Gastroesophageal sphincter (tissue), 4 donors: ENCODE measurements at regions not wholly inside any gene's neighbourhood (a gene's known extent, or its start where the extent isn't known, plus 50 kb on each side); places are given as distances from the start of the nearest gene placed in this dataset.

Experiments used
- ATAC-seq: fragments of 150-250 bp; one replicate; pipeline ENCODE4 v1.9.1; 2016; ENCODE audit warnings: mild to moderate bottlenecking, moderate library complexity
- H3K27ac ChIP-seq, 4 donors: fragments of 200-600 bp; sonication (generic) in 3 of 4; 1 replicate in 3 of 4; 2 replicates in 1 of 4; pipeline ENCODE4 v1.5.1; 2016 to 2019
- H3K27me3 ChIP-seq: fragments of 200-600 bp; sonication (generic); one replicate; pipeline ENCODE4 v1.5.1; 2019
- H3K36me3 ChIP-seq, 2 donors: fragments of 200-600 bp; sonication (generic); one replicate each; pipeline ENCODE4 v1.5.1; 2019; ENCODE audit warnings: control low read depth in 1 of 2
- H3K4me1 ChIP-seq, 3 donors: fragments of 200-600 bp; sonication (generic); 1 replicate in 2 of 3; 2 replicates in 1 of 3; pipeline ENCODE4 v1.5.1; 2016 to 2019; ENCODE audit warnings: control low read depth in 2 of 3
- H3K4me3 ChIP-seq, 2 donors: fragments of 200-600 bp; sonication (generic); one replicate each; pipeline ENCODE4 v1.5.1; 2019; ENCODE audit warnings: mild to moderate bottlenecking in 1 of 2, moderate library complexity in 1 of 2
- H3K9me3 ChIP-seq, 3 donors: fragments of 200-600 bp; sonication (generic); one replicate each; pipeline ENCODE4 v1.5.1; 2017 to 2019; ENCODE audit warnings: control low read depth in 2 of 3
- EP300 ChIP-seq: sonication (generic); formaldehyde crosslinking; IDR thresholded peaks from one replicate; pipeline ENCODE4 v1.6.1; 2017; ENCODE audit warnings: antibody characterized with exemption, mild to moderate bottlenecking
- POLR2A ChIP-seq, 2 donors: fragments of 450-650 bp; IDR thresholded peaks; one replicate each; pipeline ENCODE4 v1.6.1; 2017; ENCODE audit warnings: antibody characterized with exemption in 2 of 2, mild to moderate bottlenecking in 2 of 2, moderate library complexity in 1 of 2
- POLR2AphosphoS5 ChIP-seq: sonication (generic); formaldehyde crosslinking; IDR thresholded peaks from one replicate; pipeline ENCODE4 v1.6.1; 2017; ENCODE audit warnings: antibody characterized with exemption
- WGBS, 2 donors: methylation state at CpG; one replicate each; pipeline ENCODE4 v1.1.5; 2018; ENCODE audit warnings: low coverage in 1 of 2; 5-methylcytosine and 5-hydroxymethylcytosine counted together
- TF ChIP-seq, protein P1 (sequence below), 4 experiments: fragments of 200-600 bp in 2 of 4; fragments of 450-650 bp in 2 of 4; sonication (generic) in 1 of 4; IDR thresholded peaks; one replicate each; pipeline ENCODE4 v1.5.1; 2017 to 2019; ENCODE audit warnings: antibody characterized with exemption in 4 of 4, mild to moderate bottlenecking in 2 of 4, moderate library complexity in 2 of 4

DNA sequence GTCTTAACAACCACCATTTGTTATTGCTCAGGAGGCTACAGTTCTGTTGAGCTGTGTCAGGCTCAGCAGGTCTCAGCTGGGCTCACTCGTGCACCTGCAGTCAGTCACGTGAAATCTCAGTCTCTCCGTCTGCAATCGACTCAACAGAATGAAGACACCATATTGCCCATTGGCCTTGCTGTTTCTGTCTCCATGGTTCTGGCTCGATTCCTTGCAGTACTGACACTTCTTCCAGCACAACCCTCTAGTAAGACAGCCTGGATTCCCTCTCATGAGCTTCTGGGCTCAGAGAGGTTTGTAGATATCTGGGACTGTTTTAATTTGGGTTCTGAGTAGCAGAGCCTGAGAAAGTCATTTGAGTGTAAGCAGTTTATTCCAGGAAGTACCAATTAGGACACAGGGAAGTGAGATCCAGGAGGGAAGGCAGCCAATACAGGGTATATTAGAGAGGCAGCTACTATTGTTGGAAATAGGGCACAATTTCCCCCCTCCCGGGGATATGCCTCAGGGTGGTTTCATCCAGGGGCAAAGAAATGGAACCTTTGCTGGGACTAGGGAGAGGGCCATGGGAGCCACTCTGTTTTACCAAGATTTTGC lies 87.4 kb upstream of the RALGAPA2 start:
- TF ChIP-seq EP300 (no peak), POLR2A (IDR thresholded peaks at IDR 0.05) (no peak), POLR2AphosphoS5 (no peak)
- TF ChIP-seq, protein P1, sequence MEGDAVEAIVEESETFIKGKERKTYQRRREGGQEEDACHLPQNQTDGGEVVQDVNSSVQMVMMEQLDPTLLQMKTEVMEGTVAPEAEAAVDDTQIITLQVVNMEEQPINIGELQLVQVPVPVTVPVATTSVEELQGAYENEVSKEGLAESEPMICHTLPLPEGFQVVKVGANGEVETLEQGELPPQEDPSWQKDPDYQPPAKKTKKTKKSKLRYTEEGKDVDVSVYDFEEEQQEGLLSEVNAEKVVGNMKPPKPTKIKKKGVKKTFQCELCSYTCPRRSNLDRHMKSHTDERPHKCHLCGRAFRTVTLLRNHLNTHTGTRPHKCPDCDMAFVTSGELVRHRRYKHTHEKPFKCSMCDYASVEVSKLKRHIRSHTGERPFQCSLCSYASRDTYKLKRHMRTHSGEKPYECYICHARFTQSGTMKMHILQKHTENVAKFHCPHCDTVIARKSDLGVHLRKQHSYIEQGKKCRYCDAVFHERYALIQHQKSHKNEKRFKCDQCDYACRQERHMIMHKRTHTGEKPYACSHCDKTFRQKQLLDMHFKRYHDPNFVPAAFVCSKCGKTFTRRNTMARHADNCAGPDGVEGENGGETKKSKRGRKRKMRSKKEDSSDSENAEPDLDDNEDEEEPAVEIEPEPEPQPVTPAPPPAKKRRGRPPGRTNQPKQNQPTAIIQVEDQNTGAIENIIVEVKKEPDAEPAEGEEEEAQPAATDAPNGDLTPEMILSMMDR (IDR thresholded peaks at IDR 0.05) = no peak
- 68 to 86% methylated on average over 2 to 5 of the region's 6 CpGs for WGBS, 2 donors
- no peaks in the 10 kb centered on the region for H3K36me3 ChIP-seq
- no peak overlapping the region for H3K27ac ChIP-seq
- ATAC-seq = no peak
- H3K27me3 ChIP-seq = no peaks in the 10 kb centered on the region
- H3K4me3 ChIP-seq = no peak overlapping the region
- no peaks in the 10 kb centered on the region for H3K4me1 ChIP-seq
- peaks cover 0 to 4% (median 0%) of the 10 kb centered on the region in 3 donors for H3K9me3 ChIP-seq

DNA sequence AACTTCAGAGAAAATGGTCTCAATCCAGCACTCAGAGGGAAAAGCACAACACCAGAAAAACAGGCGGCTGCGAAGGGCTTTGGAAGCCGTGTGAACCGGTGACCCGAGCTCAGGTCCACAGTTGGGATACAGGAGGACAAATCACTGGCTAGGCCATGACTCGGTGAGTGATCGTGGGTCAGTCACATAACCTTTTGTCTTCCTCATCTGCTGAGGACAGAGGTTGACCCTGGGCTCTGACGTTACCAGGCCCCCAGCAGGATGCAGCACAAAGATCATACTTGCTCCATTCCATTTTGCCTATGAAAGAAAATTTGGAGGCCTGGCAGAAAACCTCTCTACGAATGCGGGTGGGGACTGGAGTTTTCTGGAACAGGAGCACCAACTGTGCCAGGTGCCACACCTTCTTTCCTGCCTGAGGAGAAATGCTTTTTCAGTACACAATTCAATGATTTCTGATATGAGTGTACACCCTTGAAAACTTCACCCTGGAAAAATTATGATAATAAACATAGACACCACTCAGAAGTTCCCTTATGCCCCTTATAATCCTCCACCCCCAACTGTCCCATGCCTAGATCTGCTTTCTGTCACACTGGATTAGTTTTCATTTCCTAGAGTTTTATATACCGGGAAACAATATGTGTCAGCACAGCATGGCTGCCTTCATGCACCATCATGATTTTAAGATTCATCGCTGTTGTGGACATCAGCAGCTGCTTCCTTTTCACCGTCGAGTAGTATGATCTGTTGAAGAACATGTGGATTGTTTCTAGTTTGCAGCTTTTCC lies 85.3 kb upstream of the RALGAPA2 start:
- TF ChIP-seq POLR2A (IDR thresholded peaks at IDR 0.05) (no peak), EP300 (no peak), POLR2AphosphoS5 (no peak)
- TF ChIP-seq, protein P1 (IDR thresholded peaks at IDR 0.05) = no peak
- Histone ChIP-seq H3K4me1 (no peaks in the 10 kb centered on the region), H3K27ac (no peak overlapping the region), H3K9me3 (no peaks in the 10 kb centered on the region), H3K27me3 (no peaks in the 10 kb centered on the region), H3K36me3 (no peaks in the 10 kb centered on the region), H3K4me3 (no peak overlapping the region)
- 61 to 62% methylated on average over 12 to 14 of the region's 14 CpGs for WGBS, 2 donors
- no peak for ATAC-seq

DNA sequence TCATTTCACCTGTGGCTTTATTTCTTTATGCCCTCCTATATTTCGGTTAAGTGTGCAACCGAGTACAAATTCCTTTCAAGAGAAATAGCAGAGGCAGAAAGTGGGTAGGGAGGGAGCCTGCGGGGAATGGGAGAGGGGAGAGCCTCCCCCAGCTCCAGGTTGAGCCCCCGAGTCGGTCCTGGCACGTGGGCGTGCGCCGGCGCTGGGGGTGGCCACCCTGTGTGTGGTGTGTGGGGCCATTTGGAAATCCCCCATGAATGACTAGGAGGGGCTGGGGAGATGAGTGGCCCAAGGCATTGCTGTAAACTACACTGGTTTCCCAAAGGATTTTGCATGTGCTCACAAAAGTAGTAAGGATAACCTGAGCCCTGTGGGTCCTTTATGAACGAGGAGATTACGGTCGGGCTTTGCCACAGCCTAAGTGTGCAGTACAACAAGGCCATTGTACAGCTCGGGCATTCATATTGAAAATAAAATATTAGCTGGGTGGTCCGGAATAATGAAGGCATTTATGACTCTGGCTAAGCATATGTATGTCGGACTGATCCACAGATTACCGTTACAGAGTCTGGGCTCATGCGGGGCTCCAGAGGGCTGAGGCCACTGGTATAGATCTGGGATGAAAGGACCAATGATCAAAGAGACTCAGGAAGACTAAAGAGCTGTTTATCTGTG lies 84.5 kb upstream of the RALGAPA2 start:
- Histone ChIP-seq H3K27ac (no peak overlapping the region), H3K36me3 (no peaks in the 10 kb centered on the region), H3K9me3 (no peaks in the 10 kb centered on the region), H3K27me3 (peaks cover 3% of the 10 kb centered on the region), H3K4me1 (no peaks in the 10 kb centered on the region), H3K4me3 (no peak overlapping the region)
- no peak for ATAC-seq
- WGBS, 2 donors = 79 to 83% methylated on average over 11 to 14 of the region's 18 CpGs
- no peak for TF ChIP-seq POLR2AphosphoS5

DNA sequence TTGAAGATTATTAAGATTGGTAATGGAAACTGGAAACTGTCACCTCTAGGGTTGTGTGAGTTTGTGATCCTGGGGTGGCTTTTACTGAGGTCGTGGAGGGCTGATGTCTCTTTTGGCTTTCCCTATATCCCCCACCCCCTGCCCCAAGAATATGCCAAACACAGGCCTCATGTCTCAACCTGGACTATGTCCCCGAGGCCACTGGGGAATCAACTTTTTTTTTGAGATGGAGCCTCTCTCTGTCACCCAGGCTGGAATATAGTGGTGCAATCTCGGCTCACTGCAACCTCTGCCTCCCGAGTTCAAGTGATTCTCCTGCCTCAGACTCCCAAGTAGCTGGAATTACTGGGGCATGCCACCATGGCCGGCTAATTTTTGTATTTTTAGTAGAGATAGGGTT lies 83.3 kb upstream of the RALGAPA2 start:
- Histone ChIP-seq H3K27ac (no peak overlapping the region), H3K4me3 (no peak overlapping the region), H3K9me3 (no peaks in the 10 kb centered on the region), H3K36me3 (no peaks in the 10 kb centered on the region), H3K4me1 (no peaks in the 10 kb centered on the region), H3K27me3 (peaks cover 7% of the 10 kb centered on the region)
- 70 to 79% methylated on average over 1 to 4 of the region's 5 CpGs for WGBS, 2 donors
- no peak for TF ChIP-seq POLR2A (IDR thresholded peaks at IDR 0.05)
- TF ChIP-seq EP300 = no peak
- TF ChIP-seq, protein P1 (IDR thresholded peaks at IDR 0.05) = no peak
- no peak for TF ChIP-seq POLR2AphosphoS5
- no peak for ATAC-seq

DNA sequence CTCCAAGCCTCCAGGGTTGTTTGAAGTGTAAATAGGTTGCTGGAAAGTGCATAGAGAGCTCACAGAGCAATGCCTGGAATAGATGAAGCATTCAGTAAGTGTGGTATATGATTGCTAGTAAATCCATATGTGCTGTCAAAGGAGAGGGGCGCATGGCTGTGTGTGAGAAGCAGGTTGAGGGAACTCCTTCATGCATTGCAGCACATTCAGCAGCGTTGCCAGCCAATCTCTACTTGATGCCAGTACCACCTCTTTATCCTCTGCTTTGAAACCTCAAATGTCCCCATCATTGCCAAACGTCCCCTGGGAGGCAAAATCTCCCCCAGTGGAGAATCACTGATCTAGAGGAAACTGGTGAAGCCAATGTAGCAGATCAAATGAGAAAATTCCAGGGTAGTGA lies 82.7 kb upstream of the RALGAPA2 start:
- 100% methylated on average over 1 of the region's 3 CpGs; no CpG with 5 or more reads in 1 of the 2 donors for WGBS, 2 donors
- Histone ChIP-seq H3K27ac (no peak overlapping the region), H3K4me3 (no peak overlapping the region), H3K4me1 (no peaks in the 10 kb centered on the region), H3K36me3 (no peaks in the 10 kb centered on the region), H3K9me3 (no peaks in the 10 kb centered on the region), H3K27me3 (peaks cover 7% of the 10 kb centered on the region)
- TF ChIP-seq EP300 = no peak
- TF ChIP-seq, protein P1 (IDR thresholded peaks at IDR 0.05) = no peak
- no peak for TF ChIP-seq POLR2AphosphoS5
- no peak for TF ChIP-seq POLR2A (IDR thresholded peaks at IDR 0.05)
- ATAC-seq = no peak
